ENCODE measurements at regions not wholly inside any gene's neighbourhood (a gene's known extent, or its start where the extent isn't known, plus 50 kb on each side); places are given as distances from the start of the nearest gene placed in this dataset.
"Not testable (repeated sequence)": the region's sequence is repeated elsewhere in the genome, so short reads cannot be mapped to it uniquely, and the experiment has no call there.

DNA sequence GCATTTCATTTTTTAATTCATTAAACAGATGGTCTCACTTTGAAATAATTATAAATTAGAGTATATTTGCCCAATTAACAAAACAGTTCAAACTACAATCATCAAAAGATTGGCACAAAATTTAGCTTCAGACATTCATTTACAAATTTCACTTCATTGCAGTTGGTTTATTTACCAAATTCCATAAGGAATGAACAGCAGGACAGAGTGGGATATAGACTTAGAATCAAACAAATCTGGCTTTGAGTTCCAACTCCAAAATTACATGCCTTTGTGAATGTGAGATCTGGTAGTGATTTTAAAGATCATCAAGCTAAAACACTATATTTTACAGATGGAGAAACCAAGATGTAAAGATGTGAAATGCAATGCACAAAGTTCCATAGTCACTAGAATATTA is 310.7 kb upstream of the CNTN5 start:
- no peak for DNase-seq (ENCODE audit: low spot score)

DNA sequence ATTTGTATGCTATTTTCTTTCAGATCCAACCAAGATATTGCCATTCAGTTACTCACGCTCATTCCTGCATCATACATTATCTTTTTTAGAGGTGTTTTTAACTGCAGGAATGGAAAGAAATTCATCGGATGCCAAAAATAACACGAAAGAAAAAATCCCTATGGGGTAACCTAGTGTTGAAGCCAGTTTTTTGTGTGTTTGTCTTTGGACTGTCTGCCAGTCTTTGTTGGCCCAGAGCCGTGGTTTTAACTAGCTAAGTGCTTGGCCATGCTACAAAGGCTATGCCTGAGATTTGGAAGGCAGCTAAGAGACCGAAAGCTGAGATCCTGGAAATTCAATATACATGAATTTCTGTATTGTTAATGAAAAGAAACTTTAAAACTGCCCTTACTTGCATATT is 309.8 kb upstream of the CNTN5 start:
- DNase-seq (ENCODE audit: low spot score): no peak

DNA sequence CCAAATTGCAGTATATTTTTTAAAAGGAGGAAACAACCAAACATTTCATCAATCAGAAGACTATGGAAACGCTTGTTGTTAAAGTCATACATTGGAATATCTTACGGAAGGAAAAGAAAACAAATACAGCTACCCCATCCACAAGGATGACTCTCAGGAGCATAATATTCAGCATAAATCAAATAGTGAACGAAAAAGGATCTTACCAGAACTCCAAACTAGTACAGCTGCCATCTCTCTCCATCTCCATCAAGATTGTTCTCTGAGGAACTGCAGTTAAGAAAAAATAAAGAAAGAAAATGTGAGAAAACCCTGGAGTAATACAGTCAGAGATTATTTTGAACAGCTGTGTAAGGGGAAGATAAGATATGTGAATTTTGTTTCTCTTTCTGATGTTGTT is 299.8 kb upstream of the CNTN5 start:
- no peak for DNase-seq (ENCODE audit: low spot score)

DNA sequence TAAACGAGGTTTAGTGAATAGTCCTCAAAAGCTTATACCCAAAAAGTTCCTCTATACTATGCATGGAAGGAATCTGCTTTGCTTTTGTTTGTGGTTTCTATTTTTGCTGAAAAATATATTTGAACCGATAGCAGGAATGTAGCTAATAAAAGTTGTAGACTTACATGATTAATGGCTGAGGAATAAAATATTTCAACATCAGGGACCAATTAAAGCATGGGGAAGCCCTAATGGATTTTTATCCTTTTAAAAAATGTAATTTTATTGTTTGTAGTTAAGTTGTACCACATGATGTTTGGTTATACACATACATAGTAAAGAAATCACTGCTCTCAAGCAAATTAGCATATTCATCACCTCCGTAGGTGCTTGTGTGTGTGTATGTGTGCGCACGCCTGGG is 295.3 kb upstream of the CNTN5 start:
- DNase-seq (ENCODE audit: low spot score): no peak

DNA sequence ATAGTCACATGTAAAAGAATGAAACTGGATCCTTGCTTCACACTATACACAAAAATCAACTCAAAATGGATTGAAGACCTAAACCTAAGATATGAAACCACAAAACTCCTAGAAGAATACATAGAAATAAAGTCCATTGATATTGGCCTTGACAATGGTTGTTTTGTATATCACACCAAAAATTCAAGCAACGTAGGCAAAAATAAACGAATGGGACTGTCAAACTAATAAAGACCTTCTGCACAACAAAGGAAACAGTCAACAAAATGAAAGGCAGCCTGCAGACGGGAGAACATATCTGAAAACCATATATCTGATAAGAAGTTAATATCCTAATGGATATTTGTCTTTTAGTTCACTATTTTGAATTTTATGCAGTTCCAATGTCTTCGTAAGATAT is 292.3 kb upstream of the CNTN5 start:
- DNase-seq (ENCODE audit: low spot score): no peak

DNA sequence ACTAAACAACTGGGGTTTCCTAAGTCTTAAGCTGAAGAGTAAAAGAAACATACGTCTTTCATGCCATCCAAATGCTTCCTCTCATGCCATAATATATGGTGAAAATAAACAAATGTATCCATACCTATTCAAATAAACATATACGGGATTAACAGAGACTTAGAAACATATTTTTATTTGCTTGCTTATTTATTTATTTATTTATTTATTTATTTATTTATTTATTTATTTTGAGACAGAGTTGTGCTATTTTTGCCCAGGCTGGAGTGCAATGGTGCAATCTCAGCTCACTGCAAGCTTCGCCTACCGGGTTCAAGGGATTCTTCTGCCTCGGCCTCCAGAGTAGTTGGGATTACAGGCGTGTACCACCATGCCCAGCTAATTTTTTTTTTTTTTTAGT is 291.6 kb upstream of the CNTN5 start:
- DNase-seq (ENCODE audit: low spot score): no peak

DNA sequence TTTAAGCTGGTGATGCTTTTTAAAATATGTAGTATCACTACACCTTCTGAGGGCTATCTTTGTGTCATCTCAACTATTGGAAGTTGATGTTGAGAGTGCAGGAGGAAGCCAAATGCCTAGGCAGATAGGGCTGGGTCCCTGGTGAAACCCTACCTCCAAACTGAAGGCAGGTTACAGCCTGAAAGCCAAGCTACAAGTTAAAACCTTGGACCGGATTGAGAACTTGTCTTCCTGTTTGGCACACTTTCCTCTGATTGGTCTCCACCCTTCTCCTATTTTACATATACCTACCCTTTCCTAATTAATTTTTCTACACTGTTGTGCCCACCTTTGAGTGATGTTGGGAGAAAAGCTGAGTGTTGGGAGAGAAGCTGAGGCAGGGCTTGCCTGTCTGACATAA is 287.8 kb upstream of the CNTN5 start:
- DNase-seq (ENCODE audit: low spot score): no peak

DNA sequence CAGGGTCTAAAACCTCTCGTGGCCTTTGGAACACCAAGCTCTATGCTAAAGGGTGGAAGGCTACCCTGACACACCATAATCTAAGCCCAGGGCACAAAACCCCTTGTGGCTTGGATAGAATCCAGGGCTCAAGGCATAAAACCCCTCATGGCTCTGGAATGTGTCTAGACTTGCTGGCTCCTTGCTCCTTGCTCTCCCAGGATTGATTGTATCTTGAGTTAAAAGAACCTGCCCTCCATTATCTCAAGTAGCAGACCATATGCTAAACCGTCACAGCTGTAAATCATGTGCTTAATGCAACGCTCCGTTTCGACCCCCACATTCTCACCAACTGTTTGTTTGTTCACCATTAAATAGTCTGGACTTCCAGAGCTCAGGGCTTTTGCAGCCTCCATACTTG is 287.4 kb upstream of the CNTN5 start:
- not testable (repeated sequence) for DNase-seq (ENCODE audit: low spot score)

DNA sequence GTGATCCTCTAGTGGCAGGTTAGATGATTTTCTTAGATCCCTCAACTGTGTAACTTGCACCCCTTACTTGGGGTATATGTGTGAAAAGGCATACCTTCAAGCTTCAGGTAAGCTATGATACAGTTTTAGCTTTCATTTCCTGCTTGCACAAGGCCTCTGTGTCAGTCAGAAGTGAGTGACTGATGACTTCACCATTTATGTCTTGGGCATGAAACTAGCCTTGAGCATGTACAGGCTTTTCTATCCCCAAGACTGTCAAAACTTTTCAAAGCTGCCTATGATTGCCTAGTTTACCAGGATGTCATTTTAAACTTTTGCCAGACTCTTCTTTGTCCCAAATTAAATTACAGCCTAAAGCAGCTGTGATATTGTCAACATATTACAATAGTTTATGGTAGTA is 286.1 kb upstream of the CNTN5 start:
- no peak for DNase-seq (ENCODE audit: low spot score)

DNA sequence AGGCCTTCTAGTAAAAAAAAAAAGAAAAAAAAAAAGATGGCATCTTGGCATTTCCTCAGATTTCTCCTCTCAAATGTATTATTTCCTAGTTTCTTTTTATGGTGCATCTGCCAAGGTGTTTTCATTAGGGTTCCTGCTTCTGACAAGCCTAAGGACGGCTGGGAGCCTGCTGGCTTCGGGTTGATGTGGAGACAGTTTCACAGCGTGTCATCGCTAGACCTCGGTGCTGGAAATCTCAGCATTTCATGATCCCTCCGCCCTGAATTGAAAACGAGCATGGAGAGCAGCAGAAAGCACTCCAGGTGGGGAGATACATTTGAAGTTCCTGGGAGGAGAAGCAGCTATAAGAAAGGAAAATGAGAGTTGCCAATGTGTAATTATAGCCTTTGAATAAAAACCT is 283.9 kb upstream of the CNTN5 start:
- no peak for DNase-seq (ENCODE audit: low spot score)

DNA sequence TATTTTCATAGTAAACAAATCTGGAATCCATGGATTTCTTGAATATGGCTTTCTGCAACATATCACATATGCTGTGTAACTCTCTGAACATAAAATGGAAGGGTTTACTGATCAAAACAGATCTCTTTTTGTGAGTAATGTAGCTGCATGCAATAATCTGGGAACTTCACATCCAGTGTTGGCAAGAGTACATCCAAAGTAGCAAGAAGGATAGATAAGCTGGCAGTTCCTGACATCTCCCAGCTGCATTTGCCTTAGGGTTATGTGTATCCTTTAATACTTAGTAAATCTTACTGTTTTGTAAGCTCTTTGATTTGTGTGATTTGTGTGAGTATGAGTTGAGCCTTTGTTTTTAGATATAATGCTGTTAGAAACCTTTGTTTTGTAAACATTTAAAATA is 280.4 kb upstream of the CNTN5 start:
- DNase-seq (ENCODE audit: low spot score): no peak

DNA sequence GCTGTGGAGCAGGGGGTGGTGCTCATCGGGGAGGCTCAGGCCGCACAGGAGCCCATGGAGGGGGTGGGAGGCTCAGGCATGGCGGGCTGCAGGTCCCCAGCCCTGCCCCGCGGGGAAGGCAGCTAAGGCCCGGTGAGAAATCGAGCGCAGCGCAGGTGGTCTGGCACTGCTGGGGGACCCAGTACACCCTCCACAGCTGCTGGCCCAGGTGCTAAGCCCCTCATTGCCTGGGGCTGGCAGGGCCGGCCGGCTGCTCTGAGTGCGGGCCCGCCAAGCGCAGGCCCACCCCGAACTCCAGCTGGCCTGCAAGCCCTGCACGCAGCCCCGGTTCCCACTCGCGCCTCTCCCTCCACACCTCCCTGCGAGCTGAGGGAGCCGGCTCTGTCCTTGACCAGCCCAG is 257.3 kb upstream of the CNTN5 start:
- not testable (repeated sequence) for DNase-seq (ENCODE audit: low spot score)

DNA sequence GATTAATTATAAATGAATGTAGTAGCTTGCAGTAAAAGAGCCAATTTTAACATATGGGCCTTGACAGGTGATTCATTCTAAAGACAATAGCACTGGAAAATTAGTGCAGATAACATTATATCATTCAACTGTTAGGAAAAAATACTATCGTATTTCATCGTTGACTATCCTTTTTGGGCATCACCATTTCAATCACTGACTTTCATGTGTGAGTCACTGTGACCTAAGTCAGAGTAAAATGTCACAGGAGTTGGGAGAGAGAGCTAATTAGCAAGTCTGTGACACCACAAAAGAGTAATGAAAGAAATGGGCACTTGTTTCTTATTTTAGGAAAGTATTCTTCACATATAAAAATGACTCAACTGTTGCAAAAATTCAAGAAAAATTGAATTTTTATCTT is 253.8 kb upstream of the CNTN5 start:
- no peak for DNase-seq (ENCODE audit: low spot score)

DNA sequence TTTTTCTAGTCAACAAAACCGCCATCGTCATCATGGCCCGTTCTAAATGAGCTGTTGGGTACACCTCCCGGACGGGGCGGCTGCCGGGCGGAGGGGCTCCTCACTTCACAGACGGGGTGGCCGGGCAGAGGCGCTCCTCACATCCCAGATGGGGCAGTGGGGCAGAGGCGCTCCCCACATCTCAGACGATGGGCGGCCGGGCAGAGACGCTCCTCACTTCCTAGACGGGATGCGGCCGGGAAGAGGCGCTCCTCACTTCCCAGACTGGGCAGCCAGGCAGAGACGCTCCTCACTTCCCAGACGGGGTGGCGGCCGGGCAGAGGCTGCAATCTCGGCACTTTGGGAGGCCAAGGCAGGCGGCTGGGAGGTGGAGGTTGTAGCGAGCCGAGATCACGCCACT is 250.7 kb upstream of the CNTN5 start:
- not testable (repeated sequence) for DNase-seq (ENCODE audit: low spot score)

DNA sequence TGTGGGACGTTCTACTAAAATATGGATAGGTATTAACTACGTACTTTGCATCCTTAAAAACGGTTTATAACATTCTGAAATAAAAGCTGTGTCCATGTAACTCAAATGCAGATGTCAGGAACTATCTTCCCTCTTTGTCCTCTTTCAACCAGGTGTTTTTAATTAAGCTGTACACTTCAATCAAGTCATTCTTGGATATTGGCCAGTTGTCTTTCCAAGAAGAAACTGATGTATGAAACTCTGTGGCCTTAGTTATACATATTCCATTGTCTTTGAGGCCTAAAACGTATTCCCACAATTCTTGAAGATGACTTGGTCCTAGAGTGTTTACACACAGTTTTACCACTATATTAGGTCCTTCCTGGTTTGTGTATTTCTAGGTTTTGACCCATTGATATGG is 249.0 kb upstream of the CNTN5 start:
- DNase-seq (ENCODE audit: low spot score): no peak

DNA sequence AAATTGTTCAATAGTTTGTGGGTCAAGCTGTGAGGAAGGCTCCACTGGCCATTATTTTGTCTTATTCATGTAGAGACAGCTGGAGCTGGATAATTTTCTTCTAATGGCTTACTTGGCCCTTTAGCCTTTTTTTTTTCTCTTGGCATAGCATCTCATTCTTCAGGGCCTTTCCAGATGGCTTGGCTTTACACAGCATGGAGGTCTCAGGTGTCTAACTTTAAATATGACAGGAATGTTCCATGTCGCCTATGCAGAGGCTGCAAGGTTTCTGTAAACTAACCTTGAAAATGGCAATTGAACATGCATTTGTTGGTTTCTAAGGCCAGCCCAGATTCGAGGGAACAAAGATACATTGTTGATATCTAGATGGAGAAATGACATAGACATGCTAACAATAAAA is 247.9 kb upstream of the CNTN5 start:
- DNase-seq (ENCODE audit: low spot score): no peak

DNA sequence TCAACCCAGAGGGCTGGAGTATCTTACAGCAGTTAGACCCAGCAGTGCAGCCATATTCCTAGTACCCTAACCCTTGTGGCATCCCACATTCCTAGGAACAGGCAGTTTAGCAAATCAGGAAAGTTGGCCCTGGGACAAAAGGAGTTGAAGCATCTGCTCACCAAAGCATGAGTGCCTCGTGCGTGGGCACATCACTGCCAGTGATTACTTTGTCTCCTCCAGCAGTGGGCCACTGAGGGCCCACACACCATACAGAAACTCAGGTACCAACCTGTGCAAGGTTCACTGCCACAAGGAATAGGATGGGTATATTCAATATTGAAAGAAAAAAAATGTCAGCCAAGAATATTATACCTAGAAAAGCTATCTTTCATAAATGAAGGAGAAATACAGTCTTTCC is 227.5 kb upstream of the CNTN5 start:
- no peak for DNase-seq (ENCODE audit: low spot score)

DNA sequence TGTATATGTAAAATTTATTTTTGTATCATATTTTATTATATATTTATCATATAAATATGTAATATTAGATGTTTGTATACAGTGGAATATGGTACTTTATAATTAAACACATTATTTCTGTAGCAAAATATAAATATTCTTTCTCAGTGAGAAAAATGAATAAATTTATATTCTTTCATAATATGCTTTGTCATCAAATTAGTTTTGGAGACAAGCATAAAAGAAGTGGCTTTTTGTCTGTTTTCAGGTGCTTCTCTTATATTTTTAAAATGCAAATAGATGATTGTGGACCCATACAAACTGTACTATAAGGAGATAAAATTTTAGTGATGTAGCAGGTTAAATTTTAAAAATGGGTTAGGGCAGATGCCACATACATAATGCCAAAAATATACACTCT is 222.4 kb upstream of the CNTN5 start:
- DNase-seq (ENCODE audit: low spot score): no peak

DNA sequence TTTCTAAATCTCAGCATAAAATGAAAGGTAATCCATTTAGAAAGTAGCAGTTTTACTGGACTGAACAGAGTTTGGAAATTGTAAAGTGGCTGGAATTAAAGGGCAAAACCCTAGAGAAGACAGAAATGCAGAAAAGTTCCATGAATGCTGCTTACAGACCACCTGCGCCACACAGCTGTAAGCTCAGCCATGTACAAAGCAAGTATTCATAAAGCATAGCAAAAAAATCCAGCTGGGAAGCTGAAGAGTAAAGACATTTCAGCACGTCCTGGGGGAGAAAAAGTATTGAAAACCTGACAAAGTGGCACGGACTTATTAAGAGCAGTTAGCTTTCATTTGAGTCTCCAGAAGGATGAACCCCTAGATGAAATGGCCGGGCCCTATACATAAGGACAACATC is 220.1 kb upstream of the CNTN5 start:
- DNase-seq (ENCODE audit: low spot score): no peak

DNA sequence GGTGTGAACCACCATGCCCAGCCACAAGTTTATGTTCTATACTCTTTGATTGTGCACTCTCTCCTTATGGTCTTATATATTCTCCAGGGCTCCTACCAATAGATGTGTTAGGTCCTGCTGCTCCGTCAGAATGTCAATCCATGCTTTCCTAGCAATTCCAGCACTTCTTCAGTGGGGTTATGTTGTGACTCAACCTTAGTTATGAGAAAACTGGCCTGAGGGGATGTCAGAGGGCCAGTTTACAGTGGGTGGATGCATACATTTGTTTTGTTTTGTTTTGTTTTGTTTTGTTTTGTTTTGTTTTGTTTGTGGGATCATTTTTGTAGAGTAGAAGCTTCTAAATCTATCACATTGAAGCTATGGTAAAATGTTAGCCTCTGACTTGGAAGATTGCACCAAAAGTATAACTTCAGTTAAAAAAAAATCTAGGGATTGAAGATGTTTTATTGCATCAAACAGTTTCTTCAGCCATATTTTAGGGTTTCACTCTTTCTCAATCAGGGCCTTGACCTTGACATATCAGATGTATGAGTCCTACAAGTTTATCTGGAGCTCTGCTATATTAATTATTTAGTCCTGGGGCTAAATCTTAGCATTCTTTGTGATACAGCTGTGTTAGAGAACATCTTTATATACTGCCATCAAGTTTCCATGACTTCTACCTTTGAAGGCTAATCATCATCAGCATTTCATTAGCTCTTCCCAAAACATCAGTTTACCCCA is 191.6 kb upstream of the CNTN5 start:
- DNase-seq (ENCODE audit: low spot score): no peak

DNA sequence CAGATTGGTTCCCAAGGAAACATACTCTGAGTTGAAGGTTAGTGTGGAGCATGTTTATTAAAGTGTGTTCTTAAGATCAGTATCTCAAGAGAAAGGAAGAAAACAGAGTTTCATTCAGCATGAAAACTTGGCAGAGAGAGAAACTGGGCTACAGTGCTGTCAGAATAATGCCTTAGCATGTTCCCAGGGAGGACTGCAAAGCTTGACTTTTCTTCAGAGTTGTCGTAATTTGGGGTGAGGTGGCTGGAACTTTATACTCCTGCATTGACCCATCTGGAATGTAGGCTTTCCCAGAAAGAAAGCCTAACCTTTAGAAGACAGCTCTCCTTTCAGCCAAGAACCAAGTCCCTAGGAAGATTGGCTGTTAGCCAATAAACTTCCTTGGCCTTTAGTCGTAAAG is 190.8 kb upstream of the CNTN5 start:
- DNase-seq (ENCODE audit: low spot score): no peak

DNA sequence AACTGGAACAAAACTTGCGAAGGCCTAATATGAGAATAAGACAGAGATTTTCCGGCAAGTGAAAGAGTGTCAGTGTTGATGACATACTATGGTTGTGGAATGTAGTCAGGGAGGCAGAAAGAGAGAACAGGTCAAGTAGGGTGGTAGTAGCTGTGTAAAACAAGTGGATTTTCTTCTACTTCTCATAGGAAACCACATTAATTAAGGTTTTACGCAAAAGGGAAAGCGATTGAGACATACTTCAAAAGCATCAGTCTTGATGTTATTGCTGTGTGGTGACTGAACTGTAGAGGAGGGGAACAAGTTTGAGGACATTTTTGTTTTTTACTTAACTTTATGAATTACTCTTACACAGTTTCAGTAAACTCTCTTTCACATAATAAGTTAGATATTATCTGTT is 186.0 kb upstream of the CNTN5 start:
- no peak for DNase-seq (ENCODE audit: low spot score)

DNA sequence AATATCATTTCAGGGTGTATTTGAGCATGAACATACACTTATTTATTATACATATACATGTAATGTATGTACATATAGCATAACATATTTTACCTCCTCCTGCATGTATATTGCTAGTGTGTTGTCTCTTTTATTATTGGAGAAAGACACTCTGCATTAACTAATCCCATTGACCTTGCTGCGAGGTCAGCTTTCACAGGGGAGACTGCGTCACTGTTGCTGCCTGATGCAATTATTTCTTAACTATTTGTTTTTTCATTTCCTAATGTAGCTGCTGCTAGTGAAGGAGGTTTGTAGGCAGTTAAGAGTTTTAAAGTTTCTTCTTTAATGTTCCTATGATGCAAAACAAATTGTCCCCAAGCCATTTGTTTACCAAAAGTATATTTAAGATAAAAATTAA is 185.4 kb upstream of the CNTN5 start:
- DNase-seq (ENCODE audit: low spot score): no peak

DNA sequence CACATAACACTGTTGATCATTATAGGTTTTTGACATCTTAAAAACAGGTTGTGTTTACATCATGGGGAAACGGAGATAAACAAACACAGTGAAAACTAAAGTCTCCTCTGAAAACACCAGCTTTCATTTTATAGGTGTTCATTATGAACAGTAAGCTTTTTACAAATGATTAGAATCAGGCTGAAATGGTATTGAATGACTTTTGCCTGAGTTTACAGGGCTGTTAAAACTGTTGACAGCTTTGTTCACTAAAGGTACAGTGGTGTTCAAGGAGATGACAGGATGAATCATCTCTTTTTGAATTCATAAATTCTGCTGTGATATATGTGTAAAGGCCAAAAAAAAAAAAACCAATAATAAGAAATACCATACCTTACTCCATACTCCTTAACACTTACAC is 184.6 kb upstream of the CNTN5 start:
- no peak for DNase-seq (ENCODE audit: low spot score)

DNA sequence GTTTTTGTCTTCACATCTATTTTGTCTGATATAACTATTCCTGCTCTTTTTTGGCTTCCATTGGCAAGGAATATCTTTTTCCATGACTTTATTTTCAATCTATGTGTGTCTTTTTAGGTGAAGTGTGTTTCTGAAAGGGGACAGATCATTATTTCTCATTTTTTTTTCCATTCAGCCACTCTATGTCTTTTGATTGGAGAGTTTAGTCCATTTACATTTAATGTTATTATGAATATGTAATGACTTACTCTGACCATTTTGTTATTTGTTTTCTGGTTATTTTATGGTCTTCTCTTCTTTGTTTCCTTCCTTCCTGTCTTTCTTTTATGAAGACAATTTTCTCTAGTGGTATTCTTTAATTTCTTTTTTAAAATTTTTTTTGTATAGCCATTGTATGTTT is 178.6 kb upstream of the CNTN5 start:
- DNase-seq (ENCODE audit: low spot score): no peak
